Hippocampal formation (tissue), 2 donors: ENCODE measurements at regions not wholly inside any gene's neighbourhood (a gene's known extent, or its start where the extent isn't known, plus 50 kb on each side); places are given as distances from the start of the nearest gene placed in this dataset.

Source experiments
- DNase-seq, 2 donors: peaks; one replicate each; lab custom pipeline; 2025; lab: John Stamatoyannopoulos, UW

DNA sequence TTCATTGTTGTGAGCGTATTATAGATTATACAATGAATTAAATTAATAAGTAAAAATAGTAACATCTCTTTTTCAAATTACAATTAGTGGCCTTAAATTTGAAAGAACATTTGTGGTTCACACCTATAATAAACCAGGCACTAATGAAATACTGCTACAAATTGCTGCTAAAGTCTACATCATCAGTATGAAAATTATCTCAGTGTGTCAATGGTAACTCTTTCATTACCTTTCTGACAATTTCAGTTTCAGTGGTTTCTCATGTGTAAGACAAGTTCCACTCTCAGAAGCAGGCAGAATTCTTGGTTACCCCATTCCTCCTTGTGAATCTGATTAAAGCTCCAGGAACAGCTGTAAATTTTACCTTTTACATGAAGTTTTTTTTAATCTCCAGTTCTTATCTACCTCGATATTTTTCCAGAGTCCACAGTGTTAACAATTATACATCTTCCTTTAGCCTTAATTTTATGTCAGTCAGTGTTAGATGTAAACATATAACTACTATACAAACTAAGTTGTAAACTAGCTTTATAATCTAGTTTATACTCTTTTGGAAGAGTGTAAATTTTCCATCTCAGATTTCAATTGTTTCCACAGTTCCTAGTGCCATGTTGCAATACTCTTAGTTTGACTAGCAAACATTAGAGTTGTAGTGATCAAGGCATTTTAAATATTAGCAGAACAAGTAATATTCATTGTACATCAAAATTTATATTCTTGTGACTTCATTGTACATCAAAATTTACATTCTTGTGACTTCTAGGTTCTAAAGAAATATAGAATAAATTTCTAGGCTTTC is 1038.4 kb downstream of the EPHA7 start:
- DNase-seq = no peak

DNA sequence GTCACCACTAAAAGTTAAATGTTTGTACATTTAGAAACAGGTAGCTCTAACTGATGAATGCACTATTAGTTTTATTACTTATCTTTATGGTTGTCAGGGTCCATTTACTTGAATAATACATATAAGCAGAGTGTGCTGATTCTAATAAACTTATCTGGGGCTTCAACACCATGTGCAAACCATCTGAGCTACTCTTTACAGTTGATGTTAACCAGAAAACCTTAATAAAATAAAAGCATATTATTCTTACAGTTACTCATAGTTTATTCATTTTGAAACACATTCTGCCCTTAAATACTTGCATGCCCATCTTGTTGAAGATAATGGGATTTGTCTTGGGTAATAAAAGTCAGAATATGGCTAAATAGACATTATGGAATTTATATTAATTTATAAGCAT is 1042.2 kb downstream of the EPHA7 start:
- DNase-seq = no peak

DNA sequence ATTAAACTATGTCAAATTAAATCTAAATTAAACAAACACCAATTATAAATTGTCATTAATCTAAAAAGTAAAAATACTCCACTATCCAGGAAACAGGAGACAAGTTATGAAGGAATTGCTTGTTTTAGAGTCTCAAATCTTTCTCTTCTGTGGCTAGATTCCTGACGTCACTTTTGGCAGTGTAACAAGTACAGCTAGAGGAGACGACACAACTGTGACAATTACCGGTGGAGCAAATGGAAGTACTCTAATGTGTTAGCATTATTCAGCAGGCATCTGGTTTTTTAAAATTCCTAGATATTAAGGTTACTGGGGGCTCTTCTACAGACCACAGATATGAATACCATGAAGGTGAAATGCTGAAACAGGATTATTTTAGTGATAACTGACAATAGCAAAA is 1042.7 kb downstream of the EPHA7 start:
- no peak for DNase-seq

DNA sequence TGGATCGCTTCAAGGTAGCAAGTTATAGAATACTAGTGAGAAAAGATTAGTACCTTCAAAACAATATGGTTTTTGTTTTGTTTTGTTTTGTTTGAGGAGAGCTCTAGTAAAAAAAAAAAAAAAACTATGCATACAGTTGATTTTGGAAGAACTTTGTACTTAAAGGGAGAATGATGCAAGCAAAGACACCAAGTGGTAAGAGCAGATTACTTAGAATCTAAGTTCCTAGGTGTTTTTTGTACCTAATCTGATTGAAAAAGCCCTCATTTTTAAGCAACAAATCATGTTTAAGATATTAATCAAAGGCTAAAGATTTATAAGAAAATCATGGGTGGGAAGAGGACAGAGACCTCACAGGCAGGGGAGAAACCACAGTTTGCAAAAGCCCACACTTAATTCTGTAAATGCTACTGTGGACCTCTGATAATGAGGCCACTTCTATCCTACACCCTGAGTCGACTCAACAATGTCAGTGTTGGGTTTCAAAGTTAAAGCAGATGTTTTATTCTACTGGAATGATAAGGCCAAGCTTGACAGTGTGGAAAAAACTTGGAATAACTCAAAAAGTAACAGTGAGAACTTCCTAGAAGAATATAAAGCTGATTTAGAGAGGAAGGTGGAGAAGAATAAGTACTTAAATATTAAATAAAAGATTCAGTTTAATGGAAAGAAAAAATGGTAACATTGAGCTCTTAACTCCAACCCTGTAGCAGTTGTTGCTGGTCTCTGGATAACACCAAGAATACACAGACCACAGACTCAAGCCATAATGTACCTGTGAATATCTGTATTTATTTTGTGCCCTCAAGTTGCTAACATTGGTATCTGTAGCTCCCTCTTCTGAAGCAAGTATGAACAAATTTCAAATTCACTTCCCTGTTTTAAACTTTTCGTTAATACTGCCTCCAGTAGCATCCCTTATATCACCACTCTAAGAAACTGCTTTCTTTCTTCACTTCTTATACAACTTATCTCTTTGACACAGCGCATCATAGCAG is 1047.8 kb downstream of the EPHA7 start:
- no peak for DNase-seq

DNA sequence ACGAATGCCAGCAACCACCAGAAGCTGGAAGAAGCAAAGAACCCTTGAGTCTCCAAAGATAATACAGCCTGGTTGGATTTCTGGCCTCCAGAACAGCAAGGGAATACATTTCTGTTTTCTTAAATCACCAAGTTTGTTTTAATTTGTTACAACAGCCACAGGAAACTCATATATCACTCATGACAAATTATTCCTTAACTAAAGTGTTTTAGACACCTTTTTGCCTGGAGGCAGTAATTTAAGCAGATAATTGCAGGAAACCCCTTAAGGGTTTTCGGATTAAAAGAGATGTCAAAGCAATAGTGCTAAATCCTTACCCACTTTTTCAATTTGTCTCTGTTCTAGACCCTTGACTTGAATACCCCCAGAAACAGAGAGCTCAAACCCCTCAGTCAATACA is 1050.0 kb downstream of the EPHA7 start:
- DNase-seq = no peak

DNA sequence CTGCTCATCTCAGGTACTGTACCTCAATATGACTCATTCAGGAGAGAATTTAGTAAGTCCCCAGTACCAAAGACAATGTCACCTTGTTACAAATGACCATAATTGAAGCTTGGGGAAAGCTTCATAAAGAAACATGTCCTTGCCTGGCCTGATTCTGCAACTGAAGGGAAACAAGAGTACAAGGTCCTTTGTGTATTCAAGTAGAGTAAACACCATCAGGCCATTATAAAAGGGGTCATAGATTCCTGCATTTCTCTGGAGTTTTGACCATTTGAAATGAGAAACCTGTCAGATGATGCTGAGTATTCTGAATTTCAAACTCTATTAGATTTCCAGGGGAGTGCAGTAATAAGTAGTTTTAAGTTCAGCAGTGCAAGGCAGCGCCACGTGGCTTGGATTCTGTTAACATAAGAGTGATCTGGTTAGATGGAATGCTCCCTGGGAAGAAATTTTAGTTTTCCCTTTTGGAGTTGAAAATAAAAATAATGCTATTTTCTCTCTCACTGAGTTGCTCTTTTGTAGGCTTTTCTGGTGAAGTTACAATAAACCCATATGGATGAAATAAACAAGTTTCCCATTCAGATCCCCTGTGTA is 1054.3 kb downstream of the EPHA7 start:
- DNase-seq = no peak

DNA sequence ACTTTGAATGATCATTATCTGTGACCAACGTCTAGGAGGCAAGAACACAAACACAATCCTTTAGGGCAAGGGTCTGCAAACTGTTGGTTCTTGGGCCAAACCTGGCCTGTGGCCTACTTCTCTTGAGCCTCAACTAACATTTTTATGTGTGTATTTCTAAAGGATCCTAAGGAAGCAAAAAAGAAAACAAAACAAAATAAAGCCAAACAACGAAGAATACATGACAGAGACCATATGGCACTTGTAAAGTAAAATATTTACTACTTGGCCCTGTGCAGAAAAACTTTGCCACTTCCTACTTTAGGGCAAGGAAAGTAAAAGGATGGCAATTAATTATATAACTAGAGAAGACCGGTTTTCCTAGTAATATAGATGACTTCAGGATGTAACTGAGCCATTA is 1056.2 kb downstream of the EPHA7 start:
- DNase-seq = no peak

DNA sequence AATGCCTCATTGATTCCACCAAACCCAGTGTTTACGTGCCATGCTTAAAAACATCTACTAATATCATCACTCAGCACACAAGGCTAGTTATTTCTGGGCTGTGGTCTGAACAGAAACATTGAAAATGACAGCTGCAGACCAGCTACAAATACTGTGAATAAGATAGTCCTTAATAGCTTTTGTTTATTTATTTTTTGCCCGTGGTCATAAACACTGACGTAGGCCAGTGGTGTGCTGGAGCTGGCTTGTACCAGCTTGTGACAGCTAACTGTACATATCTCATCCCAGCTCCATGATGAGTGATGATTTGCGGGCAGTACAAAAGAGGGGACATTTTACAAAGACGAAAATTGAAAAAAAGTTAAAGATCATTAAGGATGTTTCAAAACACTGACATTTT is 1057.0 kb downstream of the EPHA7 start:
- no peak for DNase-seq

DNA sequence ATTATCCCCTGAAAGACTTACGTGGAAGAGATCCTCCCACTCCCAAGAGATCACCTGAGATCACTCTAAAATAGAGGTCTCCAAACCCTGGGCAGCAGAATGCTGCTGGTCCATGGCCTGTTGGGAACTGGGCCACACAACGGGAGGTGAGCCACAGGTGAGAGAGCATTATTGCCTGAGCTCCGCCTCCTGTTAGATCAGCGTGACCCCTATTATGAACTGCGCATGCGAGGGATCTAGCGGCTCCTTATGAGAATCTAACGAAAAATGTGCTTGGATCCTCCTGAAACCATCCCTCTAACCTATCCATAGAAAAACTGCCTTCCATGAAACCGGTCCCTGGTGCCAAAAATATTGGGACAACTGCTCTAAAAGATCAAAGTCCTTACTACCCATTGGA is 1057.4 kb downstream of the EPHA7 start:
- DNase-seq = no peak

DNA sequence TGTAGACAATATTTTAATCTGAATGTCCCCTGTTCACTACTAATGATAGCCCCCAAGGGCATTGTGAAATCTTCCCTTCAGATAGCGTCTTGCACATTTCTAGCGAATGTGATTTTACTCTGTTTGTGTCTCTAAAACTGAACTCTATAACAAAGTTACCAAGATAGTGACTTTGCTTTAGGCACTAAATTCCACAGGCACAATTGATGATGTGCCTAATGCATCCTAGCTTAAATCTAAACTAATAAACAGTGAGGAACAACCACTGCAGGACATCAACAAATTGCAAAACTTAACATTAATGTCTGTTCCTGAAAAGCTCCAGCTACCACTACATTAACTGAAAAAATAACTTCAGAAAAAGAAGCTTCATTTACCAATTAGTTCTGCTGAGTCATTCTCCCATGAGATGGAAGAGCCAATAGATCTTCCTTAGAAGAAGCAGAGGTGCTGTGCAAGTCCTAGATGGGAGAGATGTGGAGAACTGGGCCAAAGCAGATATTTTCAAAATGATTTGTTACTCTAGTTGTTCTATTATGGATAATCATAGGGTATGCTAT is 1065.0 kb downstream of the EPHA7 start:
- DNase-seq = no peak

DNA sequence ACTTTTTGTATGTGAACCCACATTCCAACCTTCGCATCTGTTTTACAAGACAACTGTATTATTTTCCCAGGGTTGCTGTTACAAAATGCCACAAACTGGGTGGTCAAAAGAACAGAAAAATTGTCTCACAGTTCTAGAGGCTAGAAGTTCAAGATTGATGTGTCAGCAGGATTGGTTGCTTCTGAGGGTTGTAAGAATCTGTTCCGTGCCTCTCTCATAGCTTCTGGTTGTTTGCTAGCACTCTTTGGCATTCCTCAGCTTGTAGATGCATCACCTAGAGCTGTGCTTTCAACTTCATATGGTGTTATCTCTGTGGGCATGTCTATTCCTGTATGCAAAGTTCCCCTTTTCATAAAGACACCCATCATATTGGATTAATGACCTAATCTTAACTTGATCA is 1067.2 kb downstream of the EPHA7 start:
- no peak for DNase-seq

DNA sequence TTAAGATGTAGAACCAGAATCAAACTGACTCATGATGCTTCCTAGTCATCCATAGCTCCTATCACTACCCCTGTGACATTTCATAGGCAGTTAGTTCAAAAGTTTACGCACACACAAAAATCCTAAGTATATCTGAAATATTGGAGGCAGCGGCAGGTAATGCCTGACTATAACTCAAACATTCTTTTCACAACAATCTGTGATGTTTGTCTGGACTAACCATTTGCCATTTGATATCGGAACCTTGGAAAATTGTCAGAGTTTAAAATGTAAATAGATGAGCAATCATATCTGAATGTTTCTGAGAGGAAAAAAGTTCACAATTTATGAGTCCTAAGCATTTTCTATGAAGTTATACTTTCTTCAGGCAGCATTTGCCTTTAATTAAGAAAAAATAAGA is 1078.2 kb downstream of the EPHA7 start:
- no peak for DNase-seq

DNA sequence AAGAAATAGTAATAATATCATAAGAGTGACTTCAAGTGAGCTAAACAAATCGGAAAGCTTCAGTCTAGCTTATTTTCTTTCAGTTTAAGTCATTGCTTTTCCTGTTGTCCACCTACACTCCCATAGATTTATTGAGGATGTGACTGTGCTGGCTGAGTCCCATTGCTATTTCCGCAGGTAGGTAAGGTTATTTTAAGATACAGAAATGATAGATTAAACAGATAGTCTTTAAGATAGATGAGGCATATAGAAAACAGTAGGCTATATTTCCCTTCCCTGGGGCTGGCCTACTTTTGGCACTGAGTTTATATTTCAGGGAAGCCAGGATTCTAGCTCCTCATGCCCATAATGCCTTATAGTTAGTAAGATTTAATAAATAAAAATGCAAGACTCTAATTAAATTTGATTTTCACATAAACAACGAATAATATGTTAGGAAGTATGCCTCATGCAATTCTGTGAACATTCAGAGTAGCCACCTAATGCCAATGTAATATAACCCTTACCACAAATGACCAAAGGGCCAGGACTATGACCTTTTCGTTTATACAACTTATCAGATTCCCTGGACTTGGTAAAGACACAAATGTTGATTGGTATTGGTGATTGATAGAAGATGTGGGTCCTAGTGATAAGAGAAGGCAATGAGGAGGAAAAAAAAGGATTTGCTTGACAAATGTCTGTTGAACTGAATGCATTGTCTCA is 1079.3 kb downstream of the EPHA7 start:
- no peak for DNase-seq

DNA sequence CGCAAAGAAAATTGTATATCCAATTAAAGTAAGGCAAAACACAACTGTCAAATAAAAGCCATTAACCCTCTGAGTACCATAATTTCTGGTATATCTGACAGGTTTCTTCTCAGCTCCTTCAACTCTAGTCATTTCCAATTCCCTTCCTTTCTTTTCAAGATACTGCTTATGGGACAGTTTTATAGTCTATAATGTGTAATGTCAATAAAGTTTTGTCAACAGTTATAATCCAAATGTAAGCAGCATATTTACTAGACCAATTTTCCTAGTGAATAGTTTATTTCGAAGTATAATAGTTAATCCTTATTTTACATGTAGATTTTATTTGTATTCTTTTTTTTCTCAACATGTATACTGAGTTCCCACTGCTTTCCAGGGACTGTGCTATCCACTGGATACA is 1081.8 kb downstream of the EPHA7 start:
- no peak for DNase-seq

DNA sequence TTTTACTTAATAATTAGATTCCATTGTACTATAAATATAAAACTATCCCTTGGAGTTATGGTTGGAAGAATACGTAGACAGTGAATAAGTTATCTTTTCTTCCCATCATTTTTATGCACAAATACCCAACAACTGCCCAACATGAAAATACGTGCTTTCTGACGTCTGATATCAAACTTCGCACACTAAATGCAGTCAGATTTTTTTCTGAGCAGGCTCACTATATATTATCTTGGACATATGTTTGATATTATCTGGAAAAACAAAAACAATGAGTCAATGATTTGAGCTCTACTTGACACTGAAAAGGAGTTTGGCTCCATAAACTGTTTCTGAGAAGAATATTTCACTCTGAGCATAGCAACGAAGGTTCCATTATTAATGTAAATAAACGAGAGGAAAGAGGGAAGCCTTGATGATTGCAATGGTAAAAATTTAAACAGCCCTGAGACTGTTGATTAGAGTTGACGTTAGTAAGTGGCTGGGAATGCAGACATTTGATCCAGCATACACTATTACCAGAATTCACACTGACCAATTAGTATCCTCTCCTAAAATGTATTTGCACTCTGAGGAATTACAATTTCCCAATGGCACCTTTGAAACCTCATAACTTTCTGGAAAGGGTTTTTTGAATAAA is 1090.0 kb downstream of the EPHA7 start:
- no peak for DNase-seq

DNA sequence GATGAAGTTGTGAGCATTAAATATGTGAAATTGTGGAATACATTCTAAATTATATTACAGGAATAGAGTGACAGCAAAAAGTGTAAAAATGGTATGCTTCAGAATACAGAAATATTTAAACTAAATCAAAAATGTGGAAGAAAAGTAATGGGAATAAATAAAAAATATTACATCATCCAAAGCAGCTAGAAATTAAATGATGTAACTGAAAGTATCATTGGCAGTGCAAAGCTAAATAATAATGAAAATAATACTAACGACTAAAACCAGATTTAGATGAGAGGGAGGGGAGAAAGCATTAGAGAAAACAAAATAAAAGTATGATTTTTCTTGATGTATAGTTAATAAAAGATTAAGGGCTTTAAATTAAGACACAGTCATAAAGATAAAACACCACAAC is 1104.0 kb downstream of the EPHA7 start:
- no peak for DNase-seq

DNA sequence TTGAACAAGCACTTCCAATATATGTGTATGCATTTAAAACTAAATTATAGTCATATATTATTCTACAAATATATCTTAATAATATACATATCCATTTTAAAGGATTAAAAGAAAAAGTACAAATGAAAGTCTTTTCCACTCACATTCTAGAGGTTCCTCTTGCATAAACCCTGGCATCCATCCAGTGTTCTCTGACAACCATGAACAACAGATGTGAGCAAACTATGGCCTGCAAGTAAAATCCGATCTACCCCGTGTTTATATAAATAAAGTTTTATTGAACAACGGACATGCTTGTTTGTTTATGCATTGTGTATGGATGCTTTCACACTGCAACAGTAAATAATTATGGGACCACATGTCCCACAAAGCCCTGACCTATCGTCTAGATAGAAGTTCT is 1122.3 kb downstream of the EPHA7 start:
- no peak for DNase-seq

DNA sequence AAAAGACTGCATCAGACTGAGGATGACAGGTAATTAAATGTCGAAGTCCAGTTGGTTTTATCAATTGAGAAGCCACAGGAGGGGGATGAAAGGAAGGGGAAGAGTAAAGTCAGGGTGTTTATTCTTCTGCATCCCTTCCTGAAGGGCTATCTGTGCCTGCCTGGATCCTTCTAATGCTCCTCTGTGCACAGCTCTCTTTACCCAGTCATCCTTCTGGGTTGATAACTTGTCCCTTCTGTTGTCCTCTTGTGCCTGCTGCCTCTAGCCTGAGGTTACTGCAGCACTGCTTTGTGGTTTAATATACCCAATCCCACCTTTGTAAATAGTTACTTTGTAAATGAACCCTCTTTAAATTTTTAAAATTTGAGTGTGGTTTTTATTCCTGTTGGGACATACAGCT is 1127.3 kb downstream of the EPHA7 start:
- DNase-seq = no peak

DNA sequence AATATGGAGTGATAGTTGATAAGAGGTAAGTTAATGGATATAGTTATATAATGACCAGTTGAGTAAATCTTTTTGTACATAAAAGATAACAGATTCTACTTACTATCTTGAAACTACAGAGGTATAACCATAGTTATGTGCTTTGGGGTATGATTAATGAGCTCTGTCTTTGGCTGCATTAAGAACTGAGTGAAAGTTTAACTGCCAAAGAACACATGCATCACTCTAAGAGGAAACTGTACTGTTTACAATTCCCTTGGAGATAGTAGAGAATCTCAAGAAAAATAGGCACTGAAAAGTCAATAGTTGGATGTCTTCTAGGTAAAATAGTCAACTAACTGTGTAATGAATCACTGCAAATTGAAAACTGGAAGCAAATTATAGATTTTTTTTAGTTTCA is 1129.5 kb downstream of the EPHA7 start:
- DNase-seq = no peak

DNA sequence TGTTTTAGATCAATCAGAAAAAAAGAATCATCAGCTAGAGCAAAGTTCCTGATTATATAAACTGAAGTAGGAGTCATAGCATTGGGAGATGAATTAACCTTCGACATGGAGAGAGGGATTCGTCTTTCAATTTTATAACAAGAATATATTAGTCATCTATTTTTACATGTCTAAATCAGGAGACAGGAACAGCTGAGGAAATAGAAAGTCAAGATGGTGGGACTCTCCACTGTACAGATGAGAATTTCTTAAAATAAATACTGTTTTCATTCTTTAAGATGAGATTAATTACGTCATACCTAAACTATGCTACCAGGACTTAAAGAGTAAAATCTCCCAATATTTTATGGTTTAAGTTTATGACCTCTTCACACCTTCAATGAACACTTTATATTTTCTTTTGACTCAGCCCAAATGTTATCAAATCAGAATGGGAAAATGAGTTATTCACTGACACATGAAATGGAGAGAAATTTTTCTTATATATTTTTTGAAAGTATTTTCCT is 1137.7 kb downstream of the EPHA7 start:
- no peak for DNase-seq

DNA sequence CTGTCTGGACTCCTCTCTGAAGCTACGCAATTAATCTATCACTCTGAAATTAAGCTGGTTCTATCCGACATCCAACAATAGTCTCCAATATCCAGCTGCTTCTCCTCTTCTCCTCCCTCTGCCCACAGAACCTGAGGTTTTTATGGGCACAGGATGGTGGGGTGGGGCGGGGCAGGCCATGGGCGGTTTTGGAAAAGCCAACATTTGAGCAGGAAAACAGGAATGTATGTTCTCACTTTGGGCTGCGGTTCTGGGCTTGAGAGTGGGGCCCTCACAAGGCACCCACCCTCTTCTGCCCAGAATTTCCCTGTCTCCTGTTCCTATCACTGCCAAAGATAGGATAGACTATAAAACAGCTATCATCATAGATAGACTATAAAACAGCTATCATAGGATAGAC is 1144.2 kb downstream of the EPHA7 start:
- DNase-seq = no peak
